GM18520 (cell line): ENCODE measurements at regions not wholly inside any gene's neighbourhood (a gene's known extent, or its start where the extent isn't known, plus 50 kb on each side); places are given as distances from the start of the nearest gene placed in this dataset.
"Not testable (repeated sequence)": the region's sequence is repeated elsewhere in the genome, so short reads cannot be mapped to it uniquely, and the experiment has no call there.

ENCODE experiments used
- ATAC-seq: cut with Tn5 transposase; IDR thresholded peaks from one replicate; pipeline ENCODE4 v1.9.1; 2021; ENCODE audit not compliant: unreplicated experiment

DNA sequence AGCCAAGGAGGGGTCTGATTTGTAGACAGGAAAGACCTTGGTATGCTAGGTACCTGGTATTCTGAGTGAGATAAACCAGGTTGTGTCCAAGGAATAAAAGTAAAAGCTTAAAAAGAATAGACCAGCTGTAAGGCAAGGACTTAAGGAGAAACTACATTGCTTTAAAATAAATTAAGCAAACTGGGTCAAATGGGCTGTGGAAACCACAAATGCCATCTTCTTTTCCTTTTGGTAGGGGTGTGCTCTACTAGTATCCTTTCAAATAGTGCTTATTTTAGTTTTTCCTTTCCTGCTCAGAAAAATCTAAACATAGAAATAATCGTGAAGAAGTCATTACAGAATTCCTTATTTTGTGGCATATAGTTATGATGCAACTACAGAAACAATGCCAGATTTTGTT lies 138.6 kb upstream of the KLF12 start:
- no peak for ATAC-seq

DNA sequence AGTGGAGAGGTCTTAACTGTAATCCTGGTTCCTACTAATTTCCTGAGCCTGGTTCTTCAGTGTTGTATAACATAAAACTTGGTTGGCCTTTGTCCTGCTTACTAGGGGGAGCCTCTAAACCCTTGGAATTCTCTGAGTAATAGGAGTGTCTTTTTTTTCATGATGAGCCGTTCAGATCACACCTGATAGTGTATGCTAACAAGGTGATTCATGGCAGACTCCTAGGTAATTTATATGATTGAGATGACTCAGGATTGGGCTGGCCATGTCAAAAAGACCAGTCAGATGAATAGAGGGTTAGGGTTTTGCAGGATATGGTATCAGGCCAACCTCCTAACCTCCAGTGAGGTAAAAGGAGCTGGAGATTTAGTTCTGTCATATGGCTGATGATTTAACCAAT lies 135.8 kb upstream of the KLF12 start:
- ATAC-seq: no peak

DNA sequence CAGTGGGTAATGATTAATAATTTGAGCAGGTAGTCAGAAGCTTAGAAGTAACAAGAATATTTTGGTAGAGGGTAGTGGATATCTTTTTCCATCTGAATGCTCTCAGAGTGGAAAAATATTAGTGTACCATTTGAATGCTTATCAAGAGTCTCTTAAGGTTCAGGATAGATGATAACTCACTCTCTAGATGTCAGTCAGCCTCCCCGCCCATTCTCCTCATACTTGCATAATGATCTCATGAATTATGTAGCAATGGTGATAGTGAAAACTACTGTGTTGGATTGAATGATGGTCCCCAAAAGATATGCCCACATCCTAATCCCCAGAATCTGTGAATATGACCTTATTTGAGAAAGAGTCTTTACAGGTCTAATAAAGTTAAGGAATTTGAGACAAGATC lies 132.7 kb upstream of the KLF12 start:
- ATAC-seq: no peak

DNA sequence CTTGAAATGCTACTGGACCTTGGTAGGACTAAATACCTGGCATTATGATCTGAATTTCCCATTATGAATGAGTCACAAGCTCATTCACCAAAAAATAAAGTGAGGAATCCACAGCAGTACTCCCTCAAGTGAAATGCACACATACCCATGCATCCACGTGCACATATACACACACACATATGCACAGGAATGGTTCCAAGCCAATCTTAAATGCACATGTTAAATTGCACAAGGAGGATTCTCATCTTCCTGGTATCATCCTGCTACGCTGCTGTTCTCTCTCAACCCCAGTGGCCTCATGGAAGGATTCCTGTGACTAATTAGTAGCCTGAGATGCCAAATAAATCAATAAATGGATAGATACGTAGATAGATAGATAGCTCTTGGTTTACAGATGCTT lies 132.1 kb upstream of the KLF12 start:
- ATAC-seq: no peak

DNA sequence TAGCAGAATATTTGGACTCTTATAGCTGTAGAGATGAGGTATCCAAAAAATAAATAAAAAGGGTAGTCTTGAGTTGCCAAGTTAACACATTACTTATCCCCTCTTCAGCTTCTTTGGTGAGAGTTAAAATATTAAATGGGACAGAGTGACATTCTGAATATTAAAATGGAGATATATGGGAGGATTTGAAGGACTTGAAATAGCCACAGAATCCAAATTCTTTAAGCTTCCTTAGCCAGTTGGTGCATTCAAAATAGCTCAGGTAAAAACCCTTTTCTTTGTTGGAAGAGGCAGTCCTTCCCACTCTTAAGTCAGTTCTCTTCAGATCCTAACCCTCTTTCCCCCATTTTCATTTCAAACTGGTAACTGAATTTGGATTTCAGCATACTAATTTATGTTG lies 130.1 kb upstream of the KLF12 start:
- no peak for ATAC-seq

DNA sequence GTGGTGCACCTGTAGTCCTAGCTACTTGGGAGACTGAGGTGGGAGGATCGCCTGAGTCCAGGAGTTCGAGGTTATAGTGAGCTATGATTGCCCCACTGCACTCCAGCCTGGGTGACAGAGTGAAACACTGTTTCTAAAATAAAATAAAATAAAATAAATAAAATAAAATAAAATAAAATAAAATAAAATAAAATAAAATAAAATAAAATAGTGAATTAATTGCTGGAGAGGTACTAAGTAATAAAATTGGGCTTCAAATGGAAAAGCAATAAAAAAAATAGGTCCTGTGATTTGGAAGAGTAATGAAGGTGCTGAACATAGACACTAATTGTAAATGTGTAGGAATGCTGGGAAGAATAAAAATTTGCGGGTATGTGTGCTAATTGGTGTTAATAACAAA lies 126.2 kb upstream of the KLF12 start:
- ATAC-seq: not testable (repeated sequence)

DNA sequence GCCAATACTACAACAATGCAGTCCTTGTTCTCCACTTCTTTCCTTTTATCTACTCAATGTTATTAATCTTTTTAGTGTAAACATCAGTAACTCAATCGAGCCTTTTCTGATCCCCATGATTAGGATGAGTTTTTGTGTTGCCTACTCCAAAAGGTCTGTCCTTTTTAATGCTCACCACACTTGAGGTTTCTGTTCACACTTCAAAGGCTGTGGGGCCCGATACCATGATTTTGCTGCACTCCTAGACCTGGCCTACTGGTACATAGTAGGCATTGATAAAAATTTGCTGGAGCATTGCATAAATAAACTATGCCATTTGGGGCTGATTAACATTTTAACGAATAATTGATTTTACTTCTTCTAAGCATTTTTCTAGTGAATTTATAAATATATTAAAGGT lies 125.4 kb upstream of the KLF12 start:
- ATAC-seq: no peak

DNA sequence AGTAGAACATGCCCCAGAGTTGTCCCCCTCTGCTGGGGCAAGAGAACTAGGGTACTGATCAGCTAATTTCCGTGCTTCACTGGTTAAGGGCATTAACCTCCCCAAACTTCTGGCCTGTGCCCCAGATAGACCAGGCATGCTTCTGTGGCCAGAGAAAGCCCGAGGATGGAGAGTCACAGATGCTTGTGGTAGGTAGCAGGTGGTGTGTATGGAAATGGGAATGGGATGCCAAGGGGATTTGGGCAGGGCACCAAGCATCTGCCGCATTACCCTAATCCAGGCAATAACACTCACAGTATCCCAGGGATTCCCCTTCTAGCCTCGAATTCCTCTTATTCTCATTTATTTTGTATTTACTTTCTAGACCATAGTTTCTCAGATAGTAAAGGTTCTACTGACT lies 124.8 kb upstream of the KLF12 start:
- no peak for ATAC-seq

DNA sequence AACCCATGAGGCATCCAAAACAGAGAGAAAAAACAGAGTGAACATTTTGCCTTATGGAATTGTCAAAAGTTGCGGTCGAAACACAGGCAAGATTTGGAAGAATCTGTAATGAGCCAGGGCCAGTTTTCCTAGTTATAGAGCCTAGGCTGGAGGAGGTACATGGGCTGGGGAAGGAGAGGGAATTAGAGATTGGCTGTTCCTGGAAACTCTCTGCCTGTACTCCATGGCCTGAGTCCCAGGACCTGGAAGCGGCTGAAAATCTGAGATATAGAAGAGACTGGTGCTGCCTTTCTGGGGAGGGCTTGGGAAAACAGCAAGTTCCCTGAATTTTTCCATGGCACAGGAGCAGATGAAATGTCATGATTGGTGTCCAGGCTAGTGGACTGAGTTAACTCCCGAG lies 122.8 kb upstream of the KLF12 start:
- ATAC-seq: no peak

DNA sequence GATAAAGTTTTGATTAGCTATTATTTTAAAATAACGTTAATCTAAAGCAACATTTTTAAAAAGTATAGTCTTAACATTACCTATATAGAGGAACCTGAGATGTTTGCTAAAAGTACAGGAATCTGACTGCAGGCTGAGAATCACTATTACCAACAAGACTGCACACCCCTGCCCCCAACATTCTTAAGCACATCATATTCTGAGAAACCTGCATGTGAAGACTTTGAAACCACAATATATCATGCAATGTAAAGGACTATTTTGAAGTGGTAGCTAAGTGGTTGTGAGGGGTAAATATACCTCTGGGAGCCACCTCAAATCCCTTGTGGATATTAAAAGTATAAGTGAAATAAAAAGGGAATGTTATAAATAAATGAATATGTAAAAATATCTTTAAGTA lies 119.0 kb upstream of the KLF12 start:
- ATAC-seq: no peak

DNA sequence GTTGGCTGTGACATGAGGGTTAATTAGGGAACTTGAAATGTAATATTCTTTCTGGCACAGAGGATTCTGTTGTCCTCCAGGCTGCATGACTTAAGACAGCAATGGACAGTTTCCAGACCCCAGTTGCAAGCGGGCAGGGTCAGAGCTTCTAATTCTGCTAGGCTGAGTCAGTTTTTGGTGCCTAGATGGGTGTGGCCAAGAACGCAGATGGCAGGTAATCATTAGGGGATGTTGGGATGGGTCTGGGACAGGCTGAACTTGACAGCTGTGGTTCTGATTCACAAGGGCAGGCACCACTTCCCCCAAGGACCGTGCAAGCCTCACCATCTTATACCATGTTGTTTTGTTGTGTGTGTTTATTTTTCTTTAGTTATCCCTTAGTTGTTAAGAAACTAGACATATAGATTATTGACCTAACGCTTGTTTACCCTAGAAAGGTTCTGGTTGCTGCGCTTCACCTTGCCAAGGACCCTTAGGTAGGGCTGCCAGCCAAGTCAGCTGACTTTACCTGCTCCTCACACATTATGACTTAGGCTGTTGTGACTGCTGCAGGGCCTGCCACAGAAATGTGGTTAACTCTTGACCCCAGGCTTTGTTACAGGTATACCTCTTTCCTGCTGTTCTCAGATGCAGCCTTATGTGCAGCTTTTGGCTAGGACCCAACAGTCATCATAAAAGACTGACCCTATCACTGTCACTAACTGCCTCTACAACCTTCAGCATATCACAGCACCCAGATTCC lies 117.7 kb upstream of the KLF12 start:
- ATAC-seq: no peak

DNA sequence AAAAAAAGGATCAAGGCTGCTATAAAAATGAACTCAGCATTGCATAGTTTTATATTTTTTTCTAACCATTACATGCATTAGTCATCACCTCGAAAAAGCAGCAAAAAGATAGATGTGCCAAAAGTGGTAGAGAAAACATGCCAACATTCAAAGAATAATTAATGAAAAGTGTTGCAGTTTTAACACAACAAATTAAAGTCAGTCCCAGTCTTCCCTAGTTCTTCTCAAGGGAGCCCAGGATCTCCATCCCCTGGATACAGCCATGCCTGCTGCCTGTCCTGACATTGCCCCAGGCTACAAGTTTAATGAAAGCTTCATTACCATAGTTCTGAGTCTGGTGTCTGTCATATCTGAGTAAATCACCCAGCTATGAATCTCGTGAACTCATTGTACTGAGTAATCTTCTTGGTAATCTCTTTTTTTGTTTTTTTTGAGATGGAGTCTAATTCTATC lies 116.6 kb upstream of the KLF12 start:
- ATAC-seq: no peak

DNA sequence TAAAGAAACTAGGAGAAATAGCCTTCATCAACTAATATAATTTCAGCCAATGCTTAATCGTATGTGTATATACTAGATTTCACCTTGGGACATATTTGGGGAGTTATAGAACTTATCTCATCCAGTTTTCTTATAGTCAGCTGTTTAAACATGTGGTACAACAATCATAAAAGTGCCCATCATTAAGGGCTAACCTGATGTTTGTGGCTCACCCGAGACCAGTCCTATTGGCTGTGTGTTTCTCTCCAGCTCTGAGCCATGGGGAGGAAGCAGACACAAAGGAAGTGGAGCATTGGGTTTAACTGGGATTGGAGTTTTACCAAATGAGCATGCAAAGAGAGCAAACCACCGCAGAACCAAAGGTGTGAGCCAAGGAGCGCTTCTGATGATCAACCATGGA lies 114.3 kb upstream of the KLF12 start:
- no peak for ATAC-seq

DNA sequence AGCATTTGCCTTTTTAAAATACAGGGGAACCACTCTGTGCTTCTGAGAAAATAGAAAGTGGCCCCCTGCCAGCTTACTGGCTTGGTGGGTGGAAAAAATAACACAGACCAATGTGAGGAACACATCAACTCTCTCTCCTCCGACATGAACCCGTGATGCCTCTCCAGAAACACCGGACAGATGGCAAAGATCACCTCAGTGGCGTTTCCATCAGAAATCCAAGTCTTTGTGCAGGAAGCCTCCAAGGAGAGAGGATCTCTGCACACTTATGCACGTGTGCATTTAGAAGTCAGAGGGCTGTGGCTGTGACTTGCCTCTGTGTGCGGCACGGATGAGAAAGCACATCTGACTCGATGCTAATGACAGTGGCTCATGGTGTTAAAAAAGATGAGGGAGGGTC lies 112.3 kb upstream of the KLF12 start:
- ATAC-seq: no peak

DNA sequence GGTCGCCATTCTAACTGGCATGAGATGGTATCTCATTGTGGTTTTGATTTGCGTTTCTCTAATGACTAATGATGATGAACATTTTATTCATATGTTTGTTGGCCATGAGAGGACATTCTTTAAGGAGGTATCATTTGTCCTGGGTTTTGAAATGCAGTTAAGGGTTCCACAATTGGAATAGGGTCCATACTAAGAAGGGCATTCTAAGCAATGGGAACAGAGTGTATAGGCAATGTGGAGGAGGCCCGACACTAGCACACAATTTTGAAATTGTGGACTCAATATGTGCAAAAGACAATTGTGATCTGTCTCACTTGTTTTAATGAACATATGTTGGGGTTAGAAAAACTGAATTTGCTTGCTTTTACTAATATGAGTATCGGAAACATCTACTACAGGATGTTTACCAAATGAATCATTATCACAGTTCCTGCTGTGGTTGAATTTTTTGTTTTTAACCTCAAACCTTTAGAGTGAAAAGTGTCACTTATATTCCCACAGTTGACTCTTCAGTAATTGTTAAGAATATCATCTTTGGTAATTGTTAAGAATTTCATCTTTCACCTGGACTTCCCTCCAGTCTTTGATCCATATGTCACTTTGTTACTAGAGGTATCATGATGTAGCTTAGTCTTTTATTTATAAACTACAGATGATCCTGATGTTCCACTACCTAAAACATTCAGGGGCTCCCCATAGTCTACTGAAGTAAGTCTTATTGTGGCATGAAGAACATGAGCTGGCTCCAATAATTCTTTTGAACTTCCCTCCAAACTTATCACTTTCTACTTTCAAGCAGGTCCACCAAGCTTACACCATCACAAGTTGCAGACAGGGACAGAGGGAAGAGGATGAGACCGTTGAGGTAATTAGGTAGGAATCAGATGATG lies 109.7 kb upstream of the KLF12 start:
- ATAC-seq: no peak

DNA sequence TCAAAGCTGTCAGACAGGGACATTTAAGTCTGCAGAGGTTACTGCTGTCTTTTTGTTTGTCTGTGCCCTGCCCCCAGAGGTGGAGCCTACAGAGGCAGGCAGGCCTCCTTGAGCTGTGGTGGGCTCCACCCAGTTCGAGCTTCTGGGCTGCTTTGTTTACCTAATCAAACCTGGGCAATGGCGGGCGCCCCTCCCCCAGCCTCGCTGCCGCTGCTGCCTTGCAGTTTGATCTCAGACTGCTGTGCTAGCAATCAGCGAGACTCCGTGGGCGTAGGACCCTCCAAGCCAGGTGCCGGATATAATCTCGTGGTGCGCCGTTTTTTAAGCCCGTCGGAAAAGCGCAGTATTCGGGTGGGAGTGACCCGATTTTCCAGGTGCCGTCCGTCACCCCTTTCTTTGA lies 107.1 kb upstream of the KLF12 start:
- ATAC-seq: not testable (repeated sequence)

DNA sequence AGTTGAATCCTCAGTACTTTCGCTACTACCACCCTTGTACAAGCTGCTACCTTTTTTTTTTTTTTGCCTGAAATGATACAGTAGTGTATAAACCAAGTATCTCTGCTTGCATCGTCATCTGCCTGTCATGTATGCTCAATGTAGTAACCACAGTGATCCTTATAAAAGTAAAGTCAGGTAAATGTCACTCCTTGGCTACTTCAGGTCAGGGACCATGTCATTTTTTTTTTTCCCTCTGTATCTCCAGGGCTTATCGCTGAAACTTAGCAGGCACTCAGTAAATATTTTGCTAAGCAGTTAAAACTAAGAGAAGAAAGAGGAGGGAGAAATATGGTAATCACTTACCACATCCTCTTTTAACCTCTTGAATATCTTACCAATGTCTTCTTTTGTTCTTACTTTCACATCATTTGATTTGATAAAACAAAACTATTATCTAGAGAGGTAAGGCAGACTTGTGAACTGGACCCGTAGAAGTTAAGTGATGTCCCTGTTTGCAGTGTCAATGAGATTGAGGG lies 96.8 kb upstream of the KLF12 start:
- ATAC-seq: no peak

DNA sequence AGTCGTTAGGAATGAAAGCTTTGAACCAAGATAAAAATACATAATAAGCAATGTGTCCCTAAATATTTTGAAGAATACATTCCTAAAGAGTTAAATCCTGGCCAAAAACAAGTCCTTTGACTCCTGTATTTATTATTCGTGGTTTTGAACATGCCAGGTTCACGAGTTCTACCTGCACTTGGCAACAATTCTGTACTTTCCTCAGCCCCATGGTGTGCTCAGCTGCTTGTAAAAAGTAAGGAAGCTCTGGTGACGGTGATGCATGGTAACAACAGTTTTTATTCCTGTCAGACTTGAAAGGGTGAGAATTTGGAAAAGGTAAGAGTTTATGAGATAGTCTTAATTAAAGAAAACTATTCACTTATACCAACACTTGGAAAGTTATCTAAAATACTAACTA lies 95.0 kb upstream of the KLF12 start:
- ATAC-seq: no peak

DNA sequence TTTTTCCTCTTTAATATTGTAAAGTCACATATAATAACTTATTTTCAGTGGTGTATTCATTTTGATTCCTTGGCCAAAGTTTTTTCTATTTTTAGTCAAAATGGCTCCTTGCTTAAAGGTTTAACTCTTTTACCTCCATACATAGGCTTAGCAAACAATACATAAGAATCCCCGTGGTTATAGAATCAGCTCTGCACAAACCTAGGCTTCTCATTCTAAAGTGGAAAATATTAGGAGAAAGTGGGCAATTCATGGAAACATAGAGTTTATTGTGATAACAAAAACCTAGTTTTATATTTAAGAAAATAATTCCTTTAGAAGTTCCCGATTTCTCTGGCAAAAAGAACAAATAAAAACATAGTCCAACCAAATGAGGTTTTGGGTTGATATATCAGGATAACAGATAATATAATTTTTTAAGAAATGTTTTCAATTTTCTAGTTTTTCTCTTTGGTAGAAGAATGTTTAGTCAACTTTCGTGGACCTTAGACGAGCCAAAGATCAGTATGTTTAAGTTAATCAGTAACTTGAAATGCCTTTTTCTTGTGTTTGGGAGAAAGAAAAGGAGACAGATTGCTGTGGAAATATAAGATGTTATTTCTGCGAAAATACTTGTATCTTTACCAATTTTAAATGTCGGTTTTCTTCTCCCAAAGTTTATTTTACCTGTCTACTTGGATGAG lies 93.4 kb upstream of the KLF12 start:
- ATAC-seq: no peak

DNA sequence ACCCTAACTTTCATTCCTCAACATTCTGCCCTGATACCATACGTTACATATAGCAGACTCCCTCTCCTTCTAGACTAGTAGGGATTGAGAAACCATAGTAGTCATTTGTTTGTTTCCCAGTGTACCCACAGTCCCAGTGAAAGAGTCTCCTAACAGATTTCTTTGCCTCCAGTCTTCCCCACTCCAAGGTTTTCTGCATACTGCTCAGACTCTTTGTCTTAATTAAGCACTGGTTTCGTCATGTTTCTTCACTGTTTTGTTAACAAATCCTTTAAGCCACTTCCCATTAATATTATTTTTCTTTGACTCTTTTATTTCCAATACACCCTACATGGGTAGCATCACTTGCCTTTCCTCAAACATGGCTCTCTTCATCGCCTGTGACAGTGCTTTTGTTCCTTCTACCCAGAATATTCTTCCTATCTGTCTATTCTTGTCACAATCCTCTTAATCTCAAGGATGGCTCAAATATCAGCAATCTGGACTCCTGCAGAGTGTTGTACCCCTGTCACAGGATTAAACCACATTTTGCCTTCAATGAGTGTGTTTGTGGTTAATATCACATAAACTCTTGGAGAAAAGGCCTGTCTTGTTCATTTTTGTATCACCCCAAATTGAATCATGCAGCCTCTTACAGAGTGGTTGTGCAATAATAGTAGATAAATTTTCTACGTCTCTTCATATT lies 92.7 kb upstream of the KLF12 start:
- no peak for ATAC-seq

DNA sequence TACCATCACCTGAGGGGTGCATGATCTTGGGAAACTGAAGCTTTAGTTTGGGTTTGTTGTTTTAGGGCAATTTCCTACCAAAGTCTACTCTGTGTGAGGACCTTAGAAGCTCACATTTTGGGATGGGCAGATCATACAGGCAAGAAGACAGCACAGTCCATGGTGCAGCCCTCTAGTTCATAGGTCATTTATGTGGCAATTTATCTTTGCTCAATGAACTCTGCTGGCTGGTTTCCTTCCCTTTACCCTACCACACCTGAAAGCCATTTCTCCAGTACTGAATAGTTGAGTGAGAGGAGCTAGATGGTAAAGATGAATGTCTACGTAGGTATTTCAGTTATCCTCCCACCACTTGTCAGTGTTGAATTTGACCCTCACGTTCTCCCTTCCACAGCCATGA lies 87.5 kb upstream of the KLF12 start:
- ATAC-seq: no peak
